Fibroblast of lung (primary cell): ENCODE measurements at regions not wholly inside any gene's neighbourhood (a gene's known extent, or its start where the extent isn't known, plus 50 kb on each side); places are given as distances from the start of the nearest gene placed in this dataset.

ENCODE experiments used
- EZH2 ChIP-seq: IDR thresholded peaks from 2 replicates; pipeline ENCODE4 v1.5.1; 2012; ENCODE audit warnings: low read length, control low read depth, mild to moderate bottlenecking; ENCODE audit errors: missing control alignments
- TF ChIP-seq, protein P1 (sequence below), 2 donors: IDR thresholded peaks in 1 of 2; conservative IDR thresholded peaks in 1 of 2; 1 replicate in 1 of 2; 2 replicates in 1 of 2; pipeline ENCODE4 v1.5.1; 2011 to 2012; ENCODE audit warnings: low read length in 2 of 2, control low read depth in 1 of 2, inconsistent platforms in 1 of 2, low read depth in 1 of 2, mild to moderate bottlenecking in 1 of 2

DNA sequence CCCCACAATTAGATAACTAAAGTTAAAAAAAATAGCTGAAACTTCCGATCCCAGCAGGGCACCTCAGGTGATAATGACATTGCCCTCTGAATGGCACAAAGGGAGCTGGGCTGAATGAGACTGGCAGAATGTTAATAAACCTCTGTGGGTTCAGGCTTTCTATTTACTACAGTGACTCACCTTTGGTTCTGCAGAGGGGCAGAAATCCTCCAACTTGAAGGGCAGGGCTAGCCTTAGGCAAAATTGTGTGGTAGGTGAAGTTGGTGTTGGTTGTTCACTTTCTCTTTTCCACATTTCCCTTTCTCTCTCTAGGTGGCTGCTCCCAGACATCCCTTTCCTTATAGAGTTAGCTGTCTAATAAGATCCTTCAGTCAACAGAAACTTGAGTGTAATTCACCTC is 625.2 kb downstream of the EPM2A start:
- TF ChIP-seq, protein P1, sequence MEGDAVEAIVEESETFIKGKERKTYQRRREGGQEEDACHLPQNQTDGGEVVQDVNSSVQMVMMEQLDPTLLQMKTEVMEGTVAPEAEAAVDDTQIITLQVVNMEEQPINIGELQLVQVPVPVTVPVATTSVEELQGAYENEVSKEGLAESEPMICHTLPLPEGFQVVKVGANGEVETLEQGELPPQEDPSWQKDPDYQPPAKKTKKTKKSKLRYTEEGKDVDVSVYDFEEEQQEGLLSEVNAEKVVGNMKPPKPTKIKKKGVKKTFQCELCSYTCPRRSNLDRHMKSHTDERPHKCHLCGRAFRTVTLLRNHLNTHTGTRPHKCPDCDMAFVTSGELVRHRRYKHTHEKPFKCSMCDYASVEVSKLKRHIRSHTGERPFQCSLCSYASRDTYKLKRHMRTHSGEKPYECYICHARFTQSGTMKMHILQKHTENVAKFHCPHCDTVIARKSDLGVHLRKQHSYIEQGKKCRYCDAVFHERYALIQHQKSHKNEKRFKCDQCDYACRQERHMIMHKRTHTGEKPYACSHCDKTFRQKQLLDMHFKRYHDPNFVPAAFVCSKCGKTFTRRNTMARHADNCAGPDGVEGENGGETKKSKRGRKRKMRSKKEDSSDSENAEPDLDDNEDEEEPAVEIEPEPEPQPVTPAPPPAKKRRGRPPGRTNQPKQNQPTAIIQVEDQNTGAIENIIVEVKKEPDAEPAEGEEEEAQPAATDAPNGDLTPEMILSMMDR (conservative IDR thresholded peaks at IDR 0.05 in 1 of 2, IDR thresholded peaks at IDR 0.05 in 1 of 2; ENCODE audit: low read depth in 1 of 2, low read length in 2 of 2), result no peak
- no peak for TF ChIP-seq EZH2
